Pons (tissue), 1 donor: ENCODE measurements at regions not wholly inside any gene's neighbourhood (a gene's known extent, or its start where the extent isn't known, plus 50 kb on each side); places are given as distances from the start of the nearest gene placed in this dataset.

Experiments used
- DNase-seq: peaks from one replicate; pipeline ENCODE4 v3.0.0-alpha.2; 2016; ENCODE audit warnings: low spot score

- no peak for DNase-seq
These were observed 391.0 kb downstream of the MATN1 start for GRCh38 chr1:30332116-30333094.

DNA sequence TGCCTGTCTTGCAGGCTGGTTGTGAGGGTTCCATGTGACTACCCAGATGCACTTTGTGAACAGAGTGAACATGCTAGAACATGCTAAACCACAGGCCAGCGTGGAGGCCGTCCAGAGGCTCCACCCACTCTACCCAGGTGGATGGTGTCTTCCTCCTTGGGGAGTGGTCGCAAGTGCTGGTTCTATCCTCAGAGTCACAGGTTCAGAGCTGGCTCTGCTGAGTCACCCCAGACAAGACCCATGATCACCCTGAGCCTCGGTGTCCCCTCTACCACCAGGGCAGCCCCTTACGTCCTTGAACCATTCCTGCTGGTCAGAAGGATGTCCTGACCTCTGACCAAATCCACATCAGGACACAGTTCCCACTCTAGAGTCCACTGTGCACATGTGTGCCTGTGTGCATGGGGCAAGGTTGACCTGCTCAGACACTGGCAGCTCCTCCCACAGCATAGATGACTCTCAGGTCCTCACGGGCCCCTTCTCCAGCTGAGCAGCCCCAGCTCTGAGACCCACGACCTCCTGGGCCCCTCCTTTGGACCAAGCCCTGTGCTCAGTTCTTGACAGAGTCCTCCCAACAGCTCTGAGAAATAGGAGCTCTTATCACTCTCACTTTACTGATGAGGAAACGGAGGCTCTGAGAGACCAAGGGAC is 391.8 kb downstream of the MATN1 start:
- DNase-seq: no peak

DNA sequence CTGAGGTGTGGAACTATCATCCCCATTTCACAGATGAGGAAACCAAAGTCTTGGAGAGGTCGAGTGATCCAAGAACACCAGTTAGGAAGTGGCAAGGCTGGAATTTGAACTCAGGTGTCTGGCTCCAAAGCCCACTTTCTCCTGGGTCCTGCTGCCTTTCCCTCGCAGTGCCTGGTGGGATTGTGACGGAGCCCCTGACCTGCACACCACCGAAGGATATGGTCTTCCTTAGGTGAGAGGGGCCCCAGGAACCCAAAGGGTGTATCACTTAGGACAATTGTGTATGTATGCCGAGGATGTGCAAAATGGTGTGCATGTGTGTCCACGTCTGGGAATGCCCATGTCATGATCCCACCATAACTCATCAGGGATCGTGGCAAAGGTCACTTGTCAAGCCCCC is 392.7 kb downstream of the MATN1 start:
- no peak for DNase-seq

DNA sequence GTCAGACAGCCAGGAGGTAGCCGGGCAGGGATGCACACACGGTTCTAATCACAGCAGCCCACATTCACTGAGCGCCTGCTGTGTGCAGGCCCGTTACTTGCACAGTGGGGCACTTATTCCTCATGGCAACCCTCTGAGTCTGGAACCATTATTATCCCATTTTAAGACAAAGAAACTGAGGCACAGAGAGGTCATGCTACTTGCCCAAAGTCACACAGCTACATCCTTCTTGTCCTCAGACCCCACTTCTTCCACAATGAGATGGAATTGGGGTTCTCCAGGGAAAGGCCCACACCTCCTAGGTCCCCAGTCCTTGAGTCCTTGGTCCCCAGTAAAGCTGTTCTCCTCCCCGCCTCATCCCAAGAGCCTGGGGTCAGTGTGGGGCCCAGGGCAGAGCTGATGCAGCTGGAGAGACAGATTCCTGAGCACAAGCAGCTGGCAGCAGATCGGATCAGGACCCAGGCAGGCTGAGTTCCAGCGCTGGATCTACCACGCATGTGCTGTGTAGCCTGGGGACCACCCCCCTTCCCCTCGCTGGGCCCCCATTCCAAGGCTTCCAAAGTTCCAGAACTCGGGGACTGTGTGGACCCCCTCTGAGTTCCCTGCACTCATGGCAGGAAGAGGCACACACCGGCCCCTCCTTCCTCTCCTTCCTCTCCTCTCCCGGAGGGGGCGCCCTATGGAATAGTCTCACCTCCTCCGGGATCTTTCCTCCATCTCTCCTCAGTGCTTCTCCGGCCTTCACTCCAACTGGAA is 393.4 kb downstream of the MATN1 start:
- DNase-seq: no peak

- no peak for DNase-seq
These were observed 394.1 kb downstream of the MATN1 start for GRCh38 chr1:30329263-30329753.

- DNase-seq: no peak
These were observed 394.8 kb downstream of the MATN1 start for GRCh38 chr1:30328401-30329262.

GRCh38 chr1:30328100-30328370 is 395.4 kb downstream of the MATN1 start:
- no peak for DNase-seq

GRCh38 chr1:30327370-30328099 is 395.9 kb downstream of the MATN1 start:
- no peak for DNase-seq

DNA sequence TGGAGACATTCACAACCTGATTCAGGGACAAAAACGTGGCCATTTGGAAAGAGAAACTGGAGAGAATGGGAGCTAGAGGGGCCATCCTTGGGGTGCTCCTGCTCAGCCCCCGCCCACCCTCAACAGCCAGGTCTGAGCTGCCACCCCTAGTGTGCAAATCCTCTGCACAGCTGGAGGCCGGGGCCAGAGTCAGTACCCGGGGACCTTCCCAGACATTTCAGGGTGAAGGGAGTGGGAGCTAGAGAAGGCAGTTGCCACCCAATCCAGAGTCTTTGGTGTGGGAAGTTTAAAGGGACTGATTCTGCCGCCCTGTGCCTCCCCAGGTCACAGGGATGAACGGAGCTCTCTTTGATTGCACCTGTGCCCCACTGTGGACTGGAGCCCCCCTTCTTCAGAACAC is 397.4 kb downstream of the MATN1 start:
- DNase-seq: no peak

DNA sequence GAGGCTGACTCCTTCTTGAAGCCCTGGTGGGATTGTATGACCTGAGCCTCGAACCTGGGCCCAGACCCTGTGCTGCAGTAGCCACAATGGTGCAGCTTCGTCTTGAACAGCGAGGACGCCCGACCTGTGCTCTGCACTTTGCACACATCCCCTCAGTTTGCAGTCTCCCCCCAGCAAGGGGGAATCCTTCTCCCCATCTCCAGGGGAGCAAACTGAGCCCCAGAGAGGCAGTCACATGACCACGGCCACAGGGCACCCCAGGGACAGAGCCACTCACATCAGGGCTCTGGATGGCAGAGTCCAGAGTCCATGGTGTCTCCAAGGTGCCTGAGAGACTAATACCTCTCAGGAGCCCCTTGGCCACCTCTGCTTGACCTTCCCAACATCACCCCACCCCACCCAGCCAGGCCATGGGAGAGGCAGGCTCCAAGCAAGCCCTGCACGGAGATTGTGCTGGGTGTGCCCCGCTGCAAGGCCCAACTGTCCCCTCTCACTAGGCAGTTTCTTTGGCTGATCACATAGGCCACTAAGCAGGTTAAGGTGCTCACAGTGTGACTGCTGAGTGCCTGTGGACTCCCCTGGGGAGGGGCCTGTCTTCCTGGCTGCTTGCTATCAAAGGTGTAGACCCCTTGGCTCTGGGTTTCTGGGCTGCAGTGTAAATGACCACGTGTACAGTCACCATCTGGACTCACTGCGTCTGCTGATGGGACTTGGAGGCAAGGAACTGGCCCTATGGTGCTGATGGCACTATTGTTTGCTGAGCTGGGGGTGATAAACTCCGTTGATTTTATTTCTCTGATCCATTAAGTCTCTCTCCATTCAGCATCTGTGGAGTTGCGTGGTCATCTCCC is 398.1 kb downstream of the MATN1 start:
- DNase-seq: no peak

- DNase-seq: no peak
These were observed 398.9 kb downstream of the MATN1 start for GRCh38 chr1:30324251-30325084.

DNA sequence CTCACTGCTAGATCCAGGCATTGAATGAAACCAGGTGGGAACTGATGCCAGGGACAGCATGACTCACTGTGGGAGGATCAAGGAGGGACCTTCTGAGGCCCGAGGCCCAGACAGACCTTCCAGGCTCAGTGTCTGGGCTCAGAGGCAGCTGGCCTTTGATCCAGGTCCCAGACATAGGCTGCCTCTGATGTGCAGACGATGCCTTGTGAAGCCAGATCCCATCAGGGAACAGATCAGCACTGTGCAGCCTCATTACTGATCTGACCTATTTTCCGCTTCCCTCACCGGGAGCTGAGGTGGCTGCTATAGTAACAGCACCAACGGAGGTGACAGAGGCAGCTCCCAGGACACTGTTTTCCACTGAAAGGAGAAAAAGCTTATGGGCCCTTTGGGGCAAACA is 399.5 kb downstream of the MATN1 start:
- DNase-seq: no peak

- DNase-seq: no peak
These were observed 400.0 kb downstream of the MATN1 start for GRCh38 chr1:30323352-30323751.

- DNase-seq: no peak
These were observed 400.5 kb downstream of the MATN1 start for GRCh38 chr1:30322859-30323257.

- no peak for DNase-seq
These were observed 401.2 kb downstream of the MATN1 start for GRCh38 chr1:30321996-30322858.

- no peak for DNase-seq
These were observed 402.0 kb downstream of the MATN1 start for GRCh38 chr1:30321246-30321910.

GRCh38 chr1:30320581-30320890 is 402.8 kb downstream of the MATN1 start:
- no peak for DNase-seq
